ENCODE measurements at regions not wholly inside any gene's neighbourhood (a gene's known extent, or its start where the extent isn't known, plus 50 kb on each side); places are given as distances from the start of the nearest gene placed in this dataset.

DNA sequence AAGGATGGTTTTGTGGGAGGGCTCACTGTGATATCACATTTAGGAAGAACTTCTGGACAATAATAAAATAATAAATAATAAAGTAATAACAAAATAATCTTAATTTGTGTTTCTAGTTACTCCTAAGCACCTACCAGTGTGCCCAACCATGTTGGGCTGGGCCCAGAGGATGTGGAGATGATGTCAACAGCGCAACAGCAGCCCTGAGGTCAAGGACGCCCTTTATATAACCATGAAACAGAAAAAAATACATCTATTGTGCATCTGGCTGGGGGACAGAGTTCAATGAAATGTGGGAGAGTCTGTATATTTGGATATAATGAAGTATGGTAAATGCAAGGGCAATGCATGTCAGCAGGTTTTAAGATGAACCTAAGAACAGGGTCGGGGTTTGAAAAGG, 552.8 kb downstream of the VRK1 start:
- intact Hi-C loops (cut with DNase I) = no loop called here
- DNase-seq = no peak
- ATAC-seq (ENCODE audit: poor library complexity) = no peak

DNA sequence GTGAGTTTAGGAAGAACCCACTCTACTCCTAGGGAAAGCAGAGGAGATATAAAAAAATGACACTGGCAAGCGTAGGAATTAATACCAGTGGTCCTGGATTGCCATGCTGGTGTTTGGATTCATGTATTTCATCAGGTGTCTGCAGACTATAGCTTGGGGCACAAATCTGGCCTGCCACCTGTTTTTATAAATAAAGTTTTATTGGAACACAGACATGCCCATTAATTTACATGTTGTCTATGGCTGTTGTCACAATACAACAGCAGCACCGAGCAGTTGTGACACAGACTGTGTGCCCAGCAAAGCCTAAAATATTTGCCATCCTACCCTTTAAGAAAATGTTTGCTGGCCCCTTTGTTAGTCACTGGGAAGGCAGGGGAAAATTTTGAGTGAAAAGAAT, 553.2 kb downstream of the VRK1 start:
- intact Hi-C loops (cut with DNase I) = no loop called here
- DNase-seq (no peak), ATAC-seq (ENCODE audit: poor library complexity) (no peak)

DNA sequence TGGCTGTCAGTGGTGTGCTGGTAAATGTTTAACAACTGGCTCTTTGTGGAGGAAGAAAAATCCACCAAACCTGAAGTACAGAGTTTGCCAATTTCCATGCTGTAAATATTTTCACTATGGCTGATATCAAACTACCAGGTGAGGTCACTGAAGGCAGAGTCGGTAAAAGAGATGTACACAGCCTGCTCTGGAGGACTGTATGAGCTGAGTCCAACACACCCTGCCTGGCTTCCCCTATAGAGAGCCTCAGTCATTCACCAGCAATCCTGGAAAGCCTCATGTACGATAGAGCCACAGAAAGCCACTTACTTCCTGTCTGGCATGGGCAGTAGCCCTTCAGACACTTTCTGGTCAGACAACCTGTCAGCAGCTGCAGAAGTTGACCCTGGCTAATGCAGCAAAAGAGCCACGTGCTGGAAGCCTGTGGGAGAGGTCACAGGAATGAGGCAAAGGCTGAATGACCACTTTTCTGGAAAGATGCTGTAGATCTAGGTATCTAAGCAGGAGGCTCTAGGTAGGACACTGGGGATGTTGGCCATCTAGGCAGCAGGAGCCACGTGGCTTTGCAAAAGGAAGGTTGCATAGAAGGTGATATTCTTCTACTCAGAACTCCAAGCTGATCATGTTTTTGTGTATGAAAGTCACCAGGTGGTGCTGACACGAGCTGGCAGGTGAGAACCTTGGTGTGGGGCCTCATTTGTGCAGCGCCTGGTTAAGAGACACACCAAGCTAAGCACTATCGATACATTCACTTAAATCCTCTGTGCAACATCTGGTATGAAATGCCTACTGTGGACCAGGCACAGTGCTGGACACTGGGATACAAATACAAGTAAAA, 553.9 kb downstream of the VRK1 start:
- no peak for ATAC-seq (ENCODE audit: poor library complexity)
- no peak for DNase-seq
- intact Hi-C loops (cut with DNase I) = no loop called here

DNA sequence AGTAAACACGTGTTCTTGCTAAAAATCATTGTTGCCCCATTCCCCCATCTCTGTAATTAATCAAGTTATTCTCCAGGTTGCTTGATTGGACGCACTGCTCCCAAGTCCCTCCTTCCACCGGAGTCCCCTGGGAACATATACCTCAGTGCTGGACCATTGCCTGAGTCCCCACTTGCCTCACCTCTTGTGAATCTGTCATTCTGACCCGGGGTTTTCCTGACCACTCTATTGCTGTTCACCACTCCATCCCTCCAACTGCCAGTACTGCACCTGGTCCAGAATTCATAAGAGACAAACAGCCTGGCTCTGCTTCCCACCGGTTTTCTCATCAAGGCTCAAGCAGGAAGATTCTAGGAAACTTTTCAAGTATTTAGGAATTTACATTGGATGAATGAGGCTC, 555.9 kb downstream of the VRK1 start:
- no peak for ATAC-seq (ENCODE audit: poor library complexity)
- DNase-seq = no peak
- intact Hi-C loops (cut with DNase I) = no loop called here

DNA sequence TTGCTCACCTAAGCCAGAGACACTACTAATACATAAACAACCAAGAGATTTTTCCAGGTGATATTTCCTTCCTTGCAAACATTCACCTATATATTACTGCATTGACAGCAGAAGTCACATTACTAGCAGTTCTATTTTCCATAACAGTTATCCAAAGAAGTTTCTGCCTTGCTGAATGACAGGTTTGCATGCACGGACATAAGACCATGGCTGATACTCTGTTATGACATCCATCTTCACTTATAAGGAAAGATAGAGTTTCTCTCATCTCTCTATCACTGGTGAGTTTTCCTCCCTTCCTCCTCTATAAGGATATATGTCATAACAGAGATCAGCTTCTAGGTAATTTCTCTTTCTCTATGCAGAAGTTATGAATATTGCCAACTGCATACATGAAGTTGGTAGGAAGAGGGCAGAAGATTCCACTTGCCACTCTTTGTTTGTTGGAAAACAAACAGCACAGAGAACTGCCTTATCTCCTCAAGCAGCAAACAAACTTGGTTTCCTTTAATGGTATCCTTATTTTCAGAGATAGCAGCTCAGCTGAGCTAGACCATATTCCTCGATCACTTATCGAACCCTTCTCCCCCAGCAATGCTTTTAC, 557.0 kb downstream of the VRK1 start:
- no peak for DNase-seq
- intact Hi-C loops (cut with DNase I) = no loop called here
- no peak for ATAC-seq (ENCODE audit: poor library complexity)

DNA sequence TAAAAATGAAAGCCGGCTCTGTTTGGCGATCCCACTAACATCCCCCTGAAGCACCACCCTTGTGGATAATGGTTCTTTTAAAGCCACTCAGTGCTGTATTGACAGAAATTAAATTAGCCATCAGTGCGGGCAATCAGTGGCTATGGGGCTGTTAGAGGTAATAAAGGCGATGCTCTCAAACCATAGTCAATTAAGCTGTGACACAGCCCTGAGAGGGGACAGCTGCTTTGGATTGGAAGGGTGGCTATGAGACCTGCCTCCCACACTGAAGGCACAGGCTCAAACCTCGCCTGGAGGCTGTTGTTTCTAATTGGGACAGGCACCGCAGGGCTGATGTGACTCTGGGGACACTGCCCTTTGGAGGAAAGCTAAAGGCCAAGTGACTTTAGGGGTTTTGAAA, 562.2 kb downstream of the VRK1 start:
- DNase-seq (no peak), ATAC-seq (ENCODE audit: poor library complexity) (no peak)
- intact Hi-C loops (cut with DNase I) = no loop called here

DNA sequence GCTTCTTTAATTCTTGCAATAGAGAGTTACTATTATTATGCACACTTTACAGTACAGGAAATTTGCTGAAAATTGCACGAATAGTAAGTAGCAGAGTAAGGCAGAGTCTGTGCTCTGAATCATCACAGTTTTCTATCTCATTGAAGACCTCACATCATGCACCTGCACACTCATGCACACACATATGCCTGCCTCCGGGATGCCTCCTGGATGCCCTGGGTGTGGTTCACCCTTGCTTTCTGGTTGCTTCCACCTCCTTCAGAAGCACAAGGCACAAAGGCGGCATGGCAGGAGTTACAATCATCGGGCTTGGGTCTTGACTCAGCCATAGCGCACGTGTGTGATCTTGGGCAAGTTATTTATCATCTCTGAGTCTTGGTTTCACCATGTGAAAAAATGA, 564.0 kb downstream of the VRK1 start:
- DNase-seq = no peak
- ATAC-seq (ENCODE audit: poor library complexity) = no peak
- intact Hi-C loops (cut with DNase I) = no loop called here

DNA sequence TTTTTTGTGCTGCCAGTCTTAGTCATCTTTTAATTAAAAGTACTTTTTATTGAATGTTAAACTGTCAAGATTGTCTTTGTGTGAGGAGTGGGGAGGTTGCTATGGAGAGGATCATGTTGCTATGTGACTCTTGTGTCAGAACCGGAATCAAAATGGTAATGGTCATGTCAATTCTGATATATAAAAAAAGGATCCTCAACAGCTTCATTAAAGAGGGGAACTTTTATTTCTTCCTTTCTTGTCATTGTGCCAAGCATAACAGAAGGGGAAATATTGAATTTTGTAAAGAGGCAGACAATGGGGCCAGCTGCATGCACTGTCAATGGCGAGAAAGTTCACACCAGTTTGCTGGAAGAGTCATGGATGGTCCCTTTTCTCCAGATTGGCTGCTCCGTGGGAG, 564.8 kb downstream of the VRK1 start:
- intact Hi-C loops (cut with DNase I) = no loop called here
- ATAC-seq (ENCODE audit: poor library complexity) = no peak
- DNase-seq = no peak

DNA sequence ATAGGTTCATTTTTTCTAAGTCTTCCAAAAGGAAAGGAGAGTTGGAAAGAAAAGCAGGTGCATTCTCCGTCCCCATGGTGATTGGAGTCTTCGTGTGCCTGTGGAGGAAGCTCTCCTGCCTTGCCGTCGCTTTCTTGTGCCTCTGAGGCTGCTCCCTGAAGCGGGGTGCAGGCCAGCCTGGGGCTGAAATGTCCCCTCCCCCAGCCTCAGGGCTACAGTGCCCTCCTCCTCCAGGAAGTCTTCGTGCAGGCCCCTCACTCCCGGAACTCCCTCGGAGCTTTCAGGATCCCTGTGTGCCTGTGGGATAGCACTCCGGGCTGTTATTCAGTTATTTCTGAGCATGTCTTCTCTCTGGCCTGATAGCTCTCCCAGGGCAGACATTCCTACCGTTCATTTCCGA, 569.2 kb downstream of the VRK1 start:
- no peak for DNase-seq
- intact Hi-C loops (cut with DNase I) = no loop called here
- ATAC-seq (ENCODE audit: poor library complexity) = no peak

DNA sequence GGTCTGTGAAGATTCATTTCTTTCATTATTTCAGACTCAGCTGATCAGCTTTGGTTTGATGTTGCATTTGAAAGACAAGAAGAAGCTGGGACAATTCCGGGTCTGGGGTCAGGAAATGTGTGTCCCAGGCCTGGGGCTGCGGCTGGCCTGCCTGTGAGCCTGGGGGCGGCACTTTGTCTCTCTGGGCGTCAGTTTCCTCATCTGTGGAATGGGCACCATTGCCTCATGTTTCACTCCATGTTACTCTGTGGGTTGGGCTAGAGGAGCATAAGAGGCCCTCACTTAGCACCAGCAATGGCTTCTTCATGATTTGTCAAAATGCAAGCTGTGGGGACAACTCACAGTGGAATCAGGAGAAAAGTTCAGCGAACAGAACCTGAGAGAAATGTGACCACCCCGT, 570.1 kb downstream of the VRK1 start:
- no peak for ATAC-seq (ENCODE audit: poor library complexity)
- intact Hi-C loops (cut with DNase I) = no loop called here
- DNase-seq = no peak

DNA sequence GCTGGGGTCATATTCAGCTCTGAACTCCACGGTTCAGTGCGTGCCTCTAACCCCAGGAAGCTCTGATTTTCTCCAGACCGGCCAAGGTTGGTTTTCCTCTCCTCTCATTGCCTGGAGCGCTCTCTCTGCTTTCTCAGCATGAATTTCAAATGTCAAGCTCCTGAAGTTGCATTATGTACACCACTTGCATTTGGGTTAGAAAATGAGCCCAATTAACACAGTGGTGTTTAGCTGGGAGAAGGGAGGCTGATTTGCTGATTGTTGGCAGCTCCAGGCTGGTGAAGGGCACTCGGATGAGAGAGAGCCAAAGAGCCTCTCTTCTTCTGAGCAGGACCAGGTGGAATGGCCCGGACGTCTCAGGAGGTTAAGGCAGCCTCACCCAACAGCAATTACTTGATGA, 570.9 kb downstream of the VRK1 start:
- DNase-seq (no peak), ATAC-seq (ENCODE audit: poor library complexity) (no peak)
- intact Hi-C loops (cut with DNase I) = no loop called here

DNA sequence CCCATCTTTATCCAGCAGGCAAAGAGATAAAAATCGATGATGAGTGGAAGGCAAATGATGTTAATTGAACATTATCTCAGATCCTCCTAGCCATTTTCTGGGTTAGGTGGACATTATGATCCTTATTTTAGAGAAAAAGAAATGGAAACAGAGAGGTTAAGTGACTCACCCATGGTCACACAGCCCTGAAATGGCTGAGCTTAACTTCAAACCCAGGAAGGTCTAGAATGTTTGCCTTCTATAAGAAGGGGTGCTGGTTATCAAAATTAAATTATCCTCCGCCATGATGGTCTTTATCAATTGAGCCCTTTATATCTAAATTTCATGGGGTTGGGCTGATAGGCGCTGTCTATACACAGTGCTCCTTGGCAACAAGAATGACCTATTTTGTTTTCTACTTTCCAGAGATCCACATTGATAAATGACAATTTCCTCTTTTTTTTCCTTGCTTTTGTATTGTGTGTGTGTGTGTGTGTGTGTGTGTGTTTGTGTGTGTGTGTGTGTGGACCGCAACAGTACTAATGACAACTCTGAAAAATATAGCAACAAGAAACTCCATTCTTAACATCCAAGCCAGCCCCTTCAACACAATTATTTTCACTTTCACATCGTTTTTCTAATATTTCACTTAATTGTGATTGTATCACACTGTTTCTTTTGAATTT, 571.9 kb downstream of the VRK1 start:
- DNase-seq = no peak
- no peak for ATAC-seq (ENCODE audit: poor library complexity)
- intact Hi-C loops (cut with DNase I) = no loop called here

DNA sequence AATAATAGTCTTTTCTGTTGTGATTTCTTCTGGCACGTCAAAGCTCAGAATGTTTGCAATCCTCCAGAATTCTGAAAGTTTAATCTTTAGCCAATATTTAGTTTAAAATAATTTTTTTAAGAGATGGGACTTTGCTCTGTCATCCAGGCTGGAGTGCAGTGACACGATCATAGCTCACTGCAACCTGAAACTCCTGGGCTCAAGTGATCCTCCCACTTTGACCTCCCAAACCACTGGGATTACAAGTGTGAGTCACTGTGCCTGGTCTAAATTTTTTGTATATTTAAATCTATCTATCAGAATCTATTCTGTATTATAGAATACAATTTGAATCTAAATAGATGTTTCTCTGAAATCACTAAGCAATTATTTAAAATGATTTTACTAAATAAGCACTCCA, 572.7 kb downstream of the VRK1 start:
- intact Hi-C loops (cut with DNase I) = no loop called here
- no peak for DNase-seq
- no peak for ATAC-seq (ENCODE audit: poor library complexity)

DNA sequence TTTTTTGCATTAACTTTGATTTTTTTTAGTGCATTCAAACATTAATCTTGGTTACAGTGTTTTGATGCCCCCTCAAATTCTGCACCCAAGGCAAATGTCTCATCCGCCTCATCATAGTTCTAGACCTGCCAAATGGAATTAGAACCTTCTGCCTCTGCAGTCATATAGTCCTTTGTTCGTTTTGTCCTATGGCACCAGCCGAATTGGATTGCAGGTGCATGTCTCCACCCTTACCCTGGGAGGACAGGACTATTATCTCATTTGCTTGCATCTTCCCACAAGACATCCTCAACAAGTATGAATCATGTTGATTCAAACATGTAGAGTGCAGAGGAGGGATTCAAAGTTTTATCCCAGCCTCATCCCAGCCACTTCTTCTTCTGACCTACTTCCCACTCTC, 579.1 kb downstream of the VRK1 start:
- intact Hi-C loops (cut with DNase I) = no loop called here
- no peak for ATAC-seq (ENCODE audit: poor library complexity)
- DNase-seq = no peak

DNA sequence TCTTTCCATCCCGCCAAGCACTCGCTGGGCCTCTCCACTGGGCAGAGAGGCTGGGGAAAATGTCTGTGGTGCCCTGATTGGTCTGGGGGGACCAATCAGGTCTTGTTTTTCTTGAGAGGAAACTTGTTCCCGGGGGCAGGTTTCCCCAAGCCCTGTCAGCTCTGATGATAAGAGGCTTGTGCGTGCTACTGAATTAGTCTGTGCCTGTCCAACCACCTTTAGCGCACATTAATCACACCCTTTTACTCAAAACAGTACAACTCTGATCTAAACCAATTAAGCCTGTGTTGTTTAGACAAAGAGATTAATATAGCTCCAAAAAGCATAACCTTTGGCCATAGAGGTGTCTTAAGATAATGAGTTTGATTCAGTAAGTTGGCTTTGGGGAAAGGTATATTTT, 580.4 kb downstream of the VRK1 start:
- no peak for DNase-seq
- intact Hi-C loops (cut with DNase I) = no loop called here
- ATAC-seq (ENCODE audit: poor library complexity) = no peak

DNA sequence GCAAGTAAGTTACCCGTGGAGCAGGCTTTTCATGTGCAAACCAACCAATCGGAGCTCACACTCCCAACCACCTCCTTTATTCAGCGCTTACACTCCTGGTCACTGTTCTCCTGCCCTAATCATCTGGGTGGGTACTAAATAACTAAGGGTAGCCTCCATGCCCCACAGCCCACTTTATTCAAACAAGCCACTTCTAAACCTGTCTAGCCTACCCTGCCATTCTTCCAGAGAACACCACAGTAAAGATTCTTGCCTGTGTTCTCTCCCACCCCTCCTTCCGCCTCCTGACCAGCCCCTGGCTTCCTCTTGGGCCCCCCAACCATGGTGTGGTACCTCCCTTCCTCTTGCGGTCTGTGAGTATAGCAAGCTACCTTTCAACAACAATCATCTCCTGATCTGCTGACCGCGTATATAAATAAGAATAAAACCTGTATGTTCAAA, 581.9 kb downstream of the VRK1 start:
- ATAC-seq (ENCODE audit: poor library complexity) (no peak), DNase-seq (no peak)
- intact Hi-C loops (cut with DNase I) = no loop called here

DNA sequence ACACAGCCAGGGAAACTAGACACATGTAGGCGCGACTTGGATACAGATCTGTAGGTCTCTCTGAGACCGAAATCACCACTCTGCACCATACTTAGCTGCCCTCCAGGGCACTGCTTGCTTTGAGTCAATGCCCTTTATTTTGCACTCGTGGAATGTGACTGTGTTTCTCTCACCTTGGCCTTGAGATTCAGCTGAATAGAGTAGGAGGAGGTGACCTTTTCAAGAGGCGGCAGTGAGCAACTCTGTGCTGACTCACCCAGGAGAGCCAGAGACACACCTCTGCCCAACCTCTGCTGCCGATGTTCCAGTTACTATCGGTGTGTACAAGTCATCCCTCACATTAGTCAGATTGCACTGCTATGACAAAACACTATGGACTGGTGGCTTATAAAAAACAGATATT, 583.4 kb downstream of the VRK1 start:
- intact Hi-C loops (cut with DNase I) = no loop called here
- DNase-seq (no peak), ATAC-seq (ENCODE audit: poor library complexity) (no peak)

DNA sequence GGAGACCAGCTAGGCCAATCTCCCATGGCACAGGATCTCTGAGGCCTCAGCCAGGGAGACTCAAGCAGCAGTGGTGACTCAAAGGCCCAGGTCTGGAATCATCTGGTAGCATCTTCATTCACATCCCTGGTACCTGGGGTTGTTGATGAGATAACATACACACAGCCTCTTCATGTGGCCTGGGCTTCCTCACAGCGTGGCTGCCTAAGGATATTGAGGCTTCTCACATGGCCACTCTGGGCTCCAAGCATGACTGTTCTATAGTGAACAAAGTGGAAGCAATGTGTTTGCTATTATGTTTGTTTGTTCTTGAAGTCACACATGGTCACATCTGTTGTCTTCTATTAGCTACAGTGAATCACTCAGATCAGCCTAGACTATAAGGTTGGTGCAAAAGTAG, 584.1 kb downstream of the VRK1 start:
- no peak for DNase-seq
- intact Hi-C loops (cut with DNase I) = no loop called here
- no peak for ATAC-seq (ENCODE audit: poor library complexity)

DNA sequence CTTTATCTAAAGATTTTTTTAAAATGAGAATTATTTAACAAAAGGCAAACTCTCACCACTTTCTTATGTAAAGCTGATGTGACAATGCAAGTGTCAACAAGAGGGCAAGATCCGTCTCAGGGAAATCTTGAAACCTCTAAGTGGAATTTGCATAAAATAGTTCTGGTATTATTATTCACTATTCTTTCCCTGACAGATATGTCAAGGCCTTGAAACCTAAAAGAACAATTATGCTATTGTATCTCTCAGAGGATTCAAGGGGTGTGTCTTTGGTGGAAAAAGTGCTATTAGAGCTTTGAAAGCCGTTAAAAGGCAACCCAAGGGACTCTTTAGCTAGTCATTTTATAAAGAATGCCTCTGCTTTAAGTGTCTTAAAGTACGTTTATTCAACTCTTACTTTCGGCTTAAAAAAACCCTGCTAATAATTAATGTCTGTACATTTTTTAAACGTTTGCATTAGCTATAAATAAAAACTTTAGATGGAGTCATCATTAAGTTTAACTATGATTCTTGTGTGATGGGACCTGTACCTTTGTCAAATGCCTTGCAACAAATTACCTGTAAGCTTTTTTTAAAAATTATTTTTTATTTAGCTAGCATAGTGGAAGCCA, 585.5 kb downstream of the VRK1 start:
- DNase-seq (no peak), ATAC-seq (ENCODE audit: poor library complexity) (no peak)

DNA sequence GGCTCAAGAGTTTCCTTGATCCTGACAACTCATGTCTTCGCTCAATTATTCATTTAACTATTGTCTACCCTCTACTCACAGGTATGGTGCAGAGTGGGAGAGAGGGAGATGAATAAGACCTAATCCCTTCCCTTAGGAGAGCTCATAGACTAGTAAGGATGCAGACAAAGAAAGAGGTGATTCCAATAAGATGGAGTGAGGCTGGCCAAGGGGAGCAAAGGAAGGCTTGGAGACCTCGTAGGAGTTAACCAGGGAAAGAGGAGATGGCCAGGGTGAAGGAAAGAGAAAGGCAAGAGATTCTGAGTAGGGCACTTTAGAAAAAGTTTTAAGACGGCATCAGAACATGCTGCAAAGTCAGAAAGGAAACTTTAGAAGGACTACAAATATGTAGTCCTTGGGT, 588.5 kb downstream of the VRK1 start:
- intact Hi-C loops (cut with DNase I) = no loop called here
- ATAC-seq (ENCODE audit: poor library complexity) (no peak), DNase-seq (no peak)

More for the DNA sequence above, 585.5 kb downstream of the VRK1 start:
- intact Hi-C loops (cut with DNase I) = no loop called here
